Activated CD8-positive, alpha-beta memory T cell treated with anti-CD3 and anti-CD28 coated beads for 48 hours (primary cell): ENCODE measurements at regions not wholly inside any gene's neighbourhood (a gene's known extent, or its start where the extent isn't known, plus 50 kb on each side); places are given as distances from the start of the nearest gene placed in this dataset.

Experiments used
- DNase-seq, 3 experiments: peaks; one replicate each; pipeline ENCODE4 v3.0.0-alpha.2; 2020; ENCODE audit warnings: low read depth in 2 of 3, low spot score in 2 of 3

- no peak for DNase-seq
These were observed 98.2 kb upstream of the CYP1B1 start for GRCh38 chr2:38174131-38174530.

GRCh38 chr2:38173683-38174082 is 97.7 kb upstream of the CYP1B1 start:
- DNase-seq = no peak

GRCh38 chr2:38171208-38171855 is 95.4 kb upstream of the CYP1B1 start:
- DNase-seq = no peak

- no peak for DNase-seq
These were observed 94.8 kb upstream of the CYP1B1 start for GRCh38 chr2:38170733-38171132.

GRCh38 chr2:38170067-38170466 is 94.1 kb upstream of the CYP1B1 start:
- no peak for DNase-seq

GRCh38 chr2:38168710-38169480 is 92.9 kb upstream of the CYP1B1 start:
- no peak for DNase-seq

- DNase-seq = no peak
These were observed 92.0 kb upstream of the CYP1B1 start for GRCh38 chr2:38167968-38168350.

GRCh38 chr2:38165698-38166097 is 89.7 kb upstream of the CYP1B1 start:
- no peak for DNase-seq

GRCh38 chr2:38164881-38165280 is 88.9 kb upstream of the CYP1B1 start:
- no peak for DNase-seq

- DNase-seq = no peak
These were observed 87.6 kb upstream of the CYP1B1 start for GRCh38 chr2:38163579-38163978.

GRCh38 chr2:38163006-38163405 is 87.1 kb upstream of the CYP1B1 start:
- no peak for DNase-seq

- no peak for DNase-seq
These were observed 84.6 kb upstream of the CYP1B1 start for GRCh38 chr2:38160516-38160915.

GRCh38 chr2:38159597-38159996 is 83.6 kb upstream of the CYP1B1 start:
- DNase-seq = no peak

- DNase-seq = no peak
These were observed 83.2 kb upstream of the CYP1B1 start for GRCh38 chr2:38159191-38159590.

GRCh38 chr2:38158378-38159118 is 82.6 kb upstream of the CYP1B1 start:
- DNase-seq = no peak

GRCh38 chr2:38156436-38156835 is 80.5 kb upstream of the CYP1B1 start:
- DNase-seq = no peak

GRCh38 chr2:38155015-38155414 is 79.1 kb upstream of the CYP1B1 start:
- no peak for DNase-seq

- no peak for DNase-seq
These were observed 78.4 kb upstream of the CYP1B1 start for GRCh38 chr2:38154395-38154794.

GRCh38 chr2:38153476-38154135 is 77.7 kb upstream of the CYP1B1 start:
- no peak for DNase-seq

- DNase-seq = no peak
These were observed 77.0 kb upstream of the CYP1B1 start for GRCh38 chr2:38152913-38153312.

- DNase-seq = no peak
These were observed 76.1 kb upstream of the CYP1B1 start for GRCh38 chr2:38152035-38152434.

- DNase-seq = no peak
These were observed 73.6 kb upstream of the CYP1B1 start for GRCh38 chr2:38149531-38149930.
